ENCODE measurements at regions not wholly inside any gene's neighbourhood (a gene's known extent, or its start where the extent isn't known, plus 50 kb on each side); places are given as distances from the start of the nearest gene placed in this dataset.

DNA sequence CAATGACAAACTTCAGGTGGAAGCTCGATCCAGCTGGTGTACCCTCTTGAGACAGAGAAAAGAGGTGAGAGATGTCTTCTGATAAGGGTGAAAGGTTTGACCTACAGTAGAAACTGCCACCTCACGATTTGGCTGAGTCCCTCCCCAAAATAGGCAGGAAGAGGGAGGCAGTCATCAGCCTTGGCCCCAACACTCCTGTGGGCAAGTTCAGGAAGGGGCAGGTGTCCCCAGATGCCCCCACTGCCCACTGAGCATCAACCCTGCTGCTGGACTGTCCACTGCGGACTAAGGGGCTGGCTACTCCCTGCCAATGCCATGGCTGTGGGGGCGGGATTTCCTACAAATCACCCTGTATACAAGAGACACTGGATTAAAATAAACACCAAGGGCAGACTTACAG lies 441.4 kb downstream of the BUD13 start:
- TF ChIP-seq, protein P1, sequence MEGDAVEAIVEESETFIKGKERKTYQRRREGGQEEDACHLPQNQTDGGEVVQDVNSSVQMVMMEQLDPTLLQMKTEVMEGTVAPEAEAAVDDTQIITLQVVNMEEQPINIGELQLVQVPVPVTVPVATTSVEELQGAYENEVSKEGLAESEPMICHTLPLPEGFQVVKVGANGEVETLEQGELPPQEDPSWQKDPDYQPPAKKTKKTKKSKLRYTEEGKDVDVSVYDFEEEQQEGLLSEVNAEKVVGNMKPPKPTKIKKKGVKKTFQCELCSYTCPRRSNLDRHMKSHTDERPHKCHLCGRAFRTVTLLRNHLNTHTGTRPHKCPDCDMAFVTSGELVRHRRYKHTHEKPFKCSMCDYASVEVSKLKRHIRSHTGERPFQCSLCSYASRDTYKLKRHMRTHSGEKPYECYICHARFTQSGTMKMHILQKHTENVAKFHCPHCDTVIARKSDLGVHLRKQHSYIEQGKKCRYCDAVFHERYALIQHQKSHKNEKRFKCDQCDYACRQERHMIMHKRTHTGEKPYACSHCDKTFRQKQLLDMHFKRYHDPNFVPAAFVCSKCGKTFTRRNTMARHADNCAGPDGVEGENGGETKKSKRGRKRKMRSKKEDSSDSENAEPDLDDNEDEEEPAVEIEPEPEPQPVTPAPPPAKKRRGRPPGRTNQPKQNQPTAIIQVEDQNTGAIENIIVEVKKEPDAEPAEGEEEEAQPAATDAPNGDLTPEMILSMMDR (IDR thresholded peaks at IDR 0.05; ENCODE audit: low read depth, low read length, missing control alignments): no peak
- no peak overlapping the region for H3K4me3 ChIP-seq (ENCODE audit: low read depth, low read length)
- no peak for DNase-seq (ENCODE audit: low read depth)
- in situ Hi-C loops (cut with HindIII; ENCODE audit: low sequenced_read_pairs): no loop called here

DNA sequence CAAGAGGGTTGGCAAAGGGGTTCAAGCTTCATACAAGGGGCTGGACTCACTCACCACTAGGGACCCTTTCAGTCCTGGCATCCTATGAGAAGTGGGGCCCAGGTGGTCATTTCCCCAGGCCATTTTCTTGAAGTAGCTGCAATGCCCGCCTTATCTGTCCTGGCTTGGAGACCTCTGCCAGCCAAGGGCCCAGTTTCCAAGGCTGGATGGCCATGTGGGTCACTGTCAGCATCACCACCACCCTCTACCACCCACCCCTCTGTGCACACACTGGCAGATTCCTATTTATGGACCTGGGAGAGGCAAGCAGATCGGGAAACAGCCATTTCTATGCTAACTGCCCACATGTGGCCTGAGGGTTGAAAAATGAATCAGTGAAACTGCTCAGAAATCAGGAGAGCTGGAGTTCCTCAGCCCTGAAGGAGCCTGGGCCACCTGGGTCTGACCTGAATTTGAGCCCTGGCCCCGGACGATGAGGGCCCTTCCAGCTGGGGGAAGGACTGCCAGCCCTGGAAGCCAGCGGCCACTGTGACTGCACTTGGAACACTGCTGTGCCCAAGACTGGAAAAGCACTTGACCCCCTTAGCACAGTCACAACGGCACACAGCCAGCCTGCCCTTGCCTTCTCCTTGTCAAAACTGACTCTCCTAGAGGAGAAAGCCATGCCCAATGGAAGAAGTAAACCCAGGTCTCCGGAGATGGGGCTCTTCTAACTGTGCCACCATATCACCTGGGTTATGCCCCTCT lies 442.2 kb downstream of the BUD13 start:
- DNase-seq (ENCODE audit: low read depth): no peak
- TF ChIP-seq, protein P1 (IDR thresholded peaks at IDR 0.05; ENCODE audit: low read depth, low read length, missing control alignments): no peak
- in situ Hi-C loops (cut with HindIII; ENCODE audit: low sequenced_read_pairs): no loop called here
- H3K4me3 ChIP-seq (ENCODE audit: low read depth, low read length): no peak overlapping the region

DNA sequence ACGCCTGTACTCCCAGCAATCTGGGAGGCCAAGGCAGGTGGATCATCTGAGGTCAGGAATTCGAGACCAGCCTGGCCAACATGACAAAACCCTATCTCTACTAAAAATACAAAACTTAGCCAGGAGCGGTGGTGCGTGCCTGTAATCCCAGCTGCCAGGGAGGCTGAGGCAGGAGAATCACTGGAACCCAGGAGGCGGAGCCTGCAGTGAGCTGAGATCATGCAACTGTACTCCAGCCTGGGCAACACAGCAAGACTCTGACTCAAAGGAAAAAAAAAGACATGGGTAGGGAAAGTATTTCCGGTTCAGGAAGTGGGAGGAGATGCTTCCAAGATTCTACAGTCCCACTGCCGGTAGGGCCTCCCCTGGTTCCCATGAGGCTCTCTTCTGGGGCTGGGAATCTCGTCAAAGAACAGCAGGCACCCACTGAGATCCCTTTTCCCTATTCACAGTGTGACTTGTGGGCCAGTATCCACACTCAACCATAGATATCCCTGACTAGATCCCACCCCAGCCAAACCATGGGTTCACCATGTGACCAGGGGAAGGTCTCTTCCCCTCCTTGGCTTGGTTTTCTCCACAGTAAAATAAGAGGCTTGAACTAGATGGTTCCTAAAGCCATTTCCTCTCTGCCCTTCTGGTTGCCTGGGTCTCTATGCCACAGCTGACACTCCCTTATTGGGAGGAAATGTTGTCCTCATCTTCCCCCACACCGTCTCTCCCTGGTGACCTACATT lies 443.3 kb downstream of the BUD13 start:
- in situ Hi-C loops (cut with HindIII; ENCODE audit: low sequenced_read_pairs): no loop called here
- TF ChIP-seq, protein P1 (IDR thresholded peaks at IDR 0.05; ENCODE audit: low read depth, low read length, missing control alignments): no peak
- DNase-seq (ENCODE audit: low read depth): no peak

DNA sequence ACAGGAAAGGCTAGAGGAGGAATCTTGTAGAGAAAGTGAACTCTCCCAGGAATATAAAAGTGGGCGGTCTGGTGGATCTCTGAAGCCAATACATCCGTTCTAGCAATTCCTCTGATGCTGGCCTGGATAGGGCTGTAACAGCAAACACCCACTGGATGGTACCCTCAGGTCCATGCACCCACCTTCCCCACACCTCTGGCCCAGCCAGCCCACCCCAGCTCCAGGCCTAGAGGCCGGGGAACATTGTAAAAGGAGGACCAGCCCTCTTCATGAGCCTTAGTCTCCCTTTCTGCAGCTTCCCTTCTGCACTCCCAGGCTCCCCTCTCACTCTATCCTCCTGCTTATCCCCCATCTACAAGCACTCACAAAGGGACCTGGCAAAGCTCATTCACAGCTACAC lies 443.9 kb downstream of the BUD13 start:
- TF ChIP-seq, protein P1 (IDR thresholded peaks at IDR 0.05; ENCODE audit: low read depth, low read length, missing control alignments): no peak
- no peak overlapping the region for H3K4me3 ChIP-seq (ENCODE audit: low read depth, low read length)
- no peak for DNase-seq (ENCODE audit: low read depth)
- in situ Hi-C loops (cut with HindIII; ENCODE audit: low sequenced_read_pairs): no loop called here

More for the DNA sequence above, 443.3 kb downstream of the BUD13 start:
- no peak overlapping the region for H3K4me3 ChIP-seq (ENCODE audit: low read depth, low read length)

DNA sequence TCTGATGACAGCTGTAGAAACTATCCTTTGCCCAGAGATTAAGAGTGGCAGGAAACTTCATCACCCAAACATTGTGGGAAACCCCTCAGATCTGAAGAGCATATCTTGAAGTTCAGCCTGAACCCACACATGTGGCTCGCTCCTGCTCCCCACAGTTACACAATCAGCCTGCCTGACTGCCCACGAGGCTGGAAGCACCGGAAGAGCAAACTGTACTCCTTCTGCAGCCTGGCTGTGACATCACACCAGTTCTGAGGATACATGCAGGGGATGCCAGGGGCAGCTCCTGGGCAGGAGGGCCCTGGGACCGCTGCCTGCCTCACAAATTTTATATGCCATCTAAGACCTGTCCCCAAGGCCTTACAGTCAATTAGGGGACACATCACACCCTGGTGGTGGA lies 444.4 kb downstream of the BUD13 start:
- DNase-seq (ENCODE audit: low read depth): no peak
- in situ Hi-C loops (cut with HindIII; ENCODE audit: low sequenced_read_pairs): no loop called here
- no peak overlapping the region for H3K4me3 ChIP-seq (ENCODE audit: low read depth, low read length)
- TF ChIP-seq, protein P1 (IDR thresholded peaks at IDR 0.05; ENCODE audit: low read depth, low read length, missing control alignments): no peak

DNA sequence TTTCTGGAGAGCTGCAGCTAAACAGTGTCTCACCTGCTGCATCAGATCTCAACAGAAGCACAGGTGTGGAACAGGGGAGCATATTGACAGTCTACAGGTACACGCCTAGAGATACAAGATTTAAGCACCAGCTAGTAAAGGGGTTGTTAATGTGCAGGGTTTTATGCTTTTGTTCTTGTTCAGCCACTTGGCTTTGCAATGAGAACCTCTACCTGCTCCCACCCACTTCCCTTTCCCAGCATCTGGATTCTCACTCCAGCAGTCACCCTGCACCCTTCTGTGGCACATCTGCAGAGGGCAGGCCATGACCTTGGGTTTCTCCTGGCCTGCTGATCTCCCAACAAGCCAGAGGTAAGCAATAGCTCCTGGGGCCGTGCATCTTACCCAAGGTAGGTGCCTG lies 446.6 kb downstream of the BUD13 start:
- in situ Hi-C loops (cut with HindIII; ENCODE audit: low sequenced_read_pairs): no loop called here
- TF ChIP-seq, protein P1 (IDR thresholded peaks at IDR 0.05; ENCODE audit: low read depth, low read length, missing control alignments): no peak

More for the DNA sequence above, 446.6 kb downstream of the BUD13 start:
- DNase-seq (ENCODE audit: low read depth): no peak
- no peak overlapping the region for H3K4me3 ChIP-seq (ENCODE audit: low read depth, low read length)
